ENCODE measurements at regions not wholly inside any gene's neighbourhood (a gene's known extent, or its start where the extent isn't known, plus 50 kb on each side); places are given as distances from the start of the nearest gene placed in this dataset.

DNA sequence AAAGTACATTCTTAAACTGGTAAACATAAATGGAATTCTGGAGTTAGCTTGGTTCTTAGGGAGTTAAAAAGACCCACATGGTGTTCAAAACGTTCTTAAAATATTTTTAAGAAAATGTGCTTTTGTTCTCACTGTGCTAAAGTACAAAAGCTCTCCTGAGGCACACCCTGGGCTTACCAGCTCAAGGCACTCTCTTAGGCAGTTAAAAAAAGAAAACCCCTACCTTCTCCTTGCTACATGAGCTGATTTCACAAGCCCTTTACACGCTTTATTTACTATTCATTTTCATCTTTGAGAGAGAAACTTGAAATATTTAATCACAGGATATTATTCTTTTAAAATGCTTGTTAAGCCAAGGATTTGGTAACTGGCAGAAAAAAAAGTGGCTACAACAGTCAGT lies 723.3 kb upstream of the GRAMD2B start:
- TF ChIP-seq, protein P1, sequence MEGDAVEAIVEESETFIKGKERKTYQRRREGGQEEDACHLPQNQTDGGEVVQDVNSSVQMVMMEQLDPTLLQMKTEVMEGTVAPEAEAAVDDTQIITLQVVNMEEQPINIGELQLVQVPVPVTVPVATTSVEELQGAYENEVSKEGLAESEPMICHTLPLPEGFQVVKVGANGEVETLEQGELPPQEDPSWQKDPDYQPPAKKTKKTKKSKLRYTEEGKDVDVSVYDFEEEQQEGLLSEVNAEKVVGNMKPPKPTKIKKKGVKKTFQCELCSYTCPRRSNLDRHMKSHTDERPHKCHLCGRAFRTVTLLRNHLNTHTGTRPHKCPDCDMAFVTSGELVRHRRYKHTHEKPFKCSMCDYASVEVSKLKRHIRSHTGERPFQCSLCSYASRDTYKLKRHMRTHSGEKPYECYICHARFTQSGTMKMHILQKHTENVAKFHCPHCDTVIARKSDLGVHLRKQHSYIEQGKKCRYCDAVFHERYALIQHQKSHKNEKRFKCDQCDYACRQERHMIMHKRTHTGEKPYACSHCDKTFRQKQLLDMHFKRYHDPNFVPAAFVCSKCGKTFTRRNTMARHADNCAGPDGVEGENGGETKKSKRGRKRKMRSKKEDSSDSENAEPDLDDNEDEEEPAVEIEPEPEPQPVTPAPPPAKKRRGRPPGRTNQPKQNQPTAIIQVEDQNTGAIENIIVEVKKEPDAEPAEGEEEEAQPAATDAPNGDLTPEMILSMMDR (IDR thresholded peaks at IDR 0.05) = no peak

DNA sequence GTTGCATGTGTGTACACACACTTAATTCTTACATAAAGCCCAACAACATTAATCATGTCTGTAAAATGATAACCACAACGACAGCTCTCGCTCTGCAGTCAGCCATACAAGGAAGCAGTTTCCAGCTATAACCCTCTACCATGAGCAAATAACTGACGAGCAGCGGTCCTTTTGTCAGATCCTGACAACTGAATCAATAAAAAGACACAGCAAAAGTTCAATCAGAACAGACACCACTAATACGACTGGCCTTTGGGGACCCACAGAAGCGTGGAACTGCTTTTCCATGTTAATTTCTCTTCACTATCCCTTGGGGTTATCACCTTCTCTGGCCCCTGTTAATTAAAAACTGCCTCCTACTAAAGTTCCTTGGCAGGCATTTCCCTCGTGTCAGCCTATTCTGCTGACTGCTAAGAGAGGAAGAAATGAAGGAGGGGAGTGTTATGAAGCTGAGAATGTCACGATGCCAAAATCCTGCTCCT lies 722.8 kb upstream of the GRAMD2B start:
- ATAC-seq (ENCODE audit: low FRiP score) (no peak), DNase-seq (ENCODE audit: low spot score) (no peak)
- TF ChIP-seq, protein P1 (IDR thresholded peaks at IDR 0.05) = no peak

More for the DNA sequence above, 723.3 kb upstream of the GRAMD2B start:
- ATAC-seq (ENCODE audit: low FRiP score) (no peak), DNase-seq (ENCODE audit: low spot score) (no peak)

DNA sequence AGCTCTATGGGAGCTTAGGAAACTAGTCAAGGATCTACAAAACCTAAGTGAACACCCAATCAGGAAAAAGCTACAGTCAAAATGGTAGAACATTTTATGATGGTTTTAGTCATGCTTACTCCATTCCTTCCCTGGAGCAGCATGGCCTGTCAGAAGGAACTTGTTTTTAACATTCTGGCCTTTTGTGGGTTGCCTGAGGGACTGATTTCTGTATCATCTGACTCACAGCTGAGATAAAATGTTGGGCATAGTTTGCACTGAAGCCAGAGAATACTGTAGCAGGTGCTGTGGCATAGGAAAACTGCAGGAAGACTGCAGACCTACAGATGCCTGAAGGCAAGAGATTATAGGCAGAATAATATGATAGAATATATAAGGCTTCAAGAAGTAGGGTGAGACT lies 719.6 kb upstream of the GRAMD2B start:
- no peak for ATAC-seq (ENCODE audit: low FRiP score)
- TF ChIP-seq, protein P1 (IDR thresholded peaks at IDR 0.05) = no peak
- DNase-seq (ENCODE audit: low spot score) = no peak

DNA sequence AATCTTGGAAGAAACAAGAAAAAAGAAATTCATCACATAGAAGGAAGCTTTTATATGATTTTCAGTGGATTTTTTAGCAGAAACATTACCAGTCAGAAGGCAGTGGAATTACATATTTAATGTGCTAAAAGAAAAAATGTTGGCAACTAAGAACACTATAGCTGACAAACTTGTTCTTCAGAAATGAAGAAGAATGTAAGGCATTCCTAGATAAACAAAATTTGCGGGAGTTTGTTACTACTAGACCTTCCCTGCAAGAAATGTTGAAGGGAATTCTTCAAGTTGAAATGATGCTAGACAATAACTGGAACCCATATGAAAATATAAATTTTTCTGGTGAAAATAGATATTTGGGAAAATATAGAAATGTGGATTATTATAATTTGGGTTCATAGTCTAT lies 718.3 kb upstream of the GRAMD2B start:
- DNase-seq (ENCODE audit: low spot score) (no peak), ATAC-seq (ENCODE audit: low FRiP score) (no peak)
- TF ChIP-seq, protein P1 (IDR thresholded peaks at IDR 0.05) = no peak

DNA sequence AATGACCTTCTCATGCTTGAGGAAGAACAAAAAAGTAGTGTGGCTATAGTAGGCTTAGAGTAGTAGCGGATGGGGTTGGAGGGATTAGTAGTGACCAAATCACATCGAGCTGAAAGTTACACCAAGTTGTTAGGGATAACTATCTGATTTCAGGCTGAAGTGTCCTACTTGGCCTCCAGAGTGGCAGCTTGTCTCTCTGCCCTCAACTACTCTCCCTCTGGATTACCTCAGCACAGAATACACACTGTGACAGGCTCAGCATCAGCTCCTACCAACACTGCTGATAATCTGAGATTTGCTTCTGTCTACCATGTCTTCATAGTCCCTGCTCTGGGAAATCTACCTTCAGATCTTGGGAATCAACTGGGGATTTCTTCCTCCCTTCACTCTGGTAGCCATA lies 714.6 kb upstream of the GRAMD2B start:
- ATAC-seq (ENCODE audit: low FRiP score) (no peak), DNase-seq (ENCODE audit: low spot score) (no peak)
- TF ChIP-seq, protein P1 (IDR thresholded peaks at IDR 0.05) = no peak

DNA sequence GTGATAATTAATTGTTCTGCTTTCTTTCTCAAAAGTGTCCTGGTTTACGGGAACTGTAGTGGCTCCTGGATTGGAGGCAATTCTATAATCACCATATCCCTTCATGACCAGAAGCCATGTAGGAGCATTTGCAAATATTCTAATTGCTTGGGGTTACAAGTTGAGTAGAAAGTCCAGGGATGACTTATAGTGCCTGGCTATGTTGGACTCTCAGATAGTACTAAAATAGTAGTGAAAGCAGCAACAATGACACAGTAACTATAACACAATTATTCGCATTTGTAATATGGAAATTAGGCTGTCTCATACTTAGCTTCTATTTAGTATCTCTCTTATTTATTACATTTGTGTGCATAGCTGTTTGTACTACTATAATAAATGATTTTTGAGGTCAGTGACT lies 712.5 kb upstream of the GRAMD2B start:
- TF ChIP-seq, protein P1 (IDR thresholded peaks at IDR 0.05) = no peak
- ATAC-seq (ENCODE audit: low FRiP score) = no peak
- no peak for DNase-seq (ENCODE audit: low spot score)

DNA sequence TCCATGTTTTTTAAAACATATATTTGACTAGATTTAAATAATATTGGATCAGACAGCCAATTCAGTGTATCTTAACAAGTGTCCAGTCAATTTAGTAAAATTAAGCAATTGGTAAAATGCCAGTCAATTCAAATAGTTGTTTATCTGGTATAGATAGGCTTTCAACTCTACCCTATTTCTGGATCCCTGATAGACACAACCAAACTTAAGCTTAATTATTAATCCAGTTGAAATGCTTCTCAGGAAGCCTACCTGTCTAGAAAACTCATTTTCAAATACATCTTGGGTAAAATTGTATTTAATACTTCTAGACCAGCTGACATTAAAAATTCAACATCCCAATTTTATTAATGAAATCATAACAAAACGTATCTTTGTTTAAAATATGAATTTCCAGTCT lies 710.8 kb upstream of the GRAMD2B start:
- ATAC-seq (ENCODE audit: low FRiP score) (no peak), DNase-seq (ENCODE audit: low spot score) (no peak)
- TF ChIP-seq, protein P1 (IDR thresholded peaks at IDR 0.05) = no peak

Data from omental fat pad (tissue), 3 donors.